ENCODE measurements at regions not wholly inside any gene's neighbourhood (a gene's known extent, or its start where the extent isn't known, plus 50 kb on each side); places are given as distances from the start of the nearest gene placed in this dataset.

- Histone ChIP-seq H4K91ac (ENCODE audit: insufficient read depth, low read depth, low read length) (no peak overlapping the region), H2BK15ac (ENCODE audit: low read depth, low read length) (no peak overlapping the region), H3K23ac (ENCODE audit: low read depth, low read length) (no peak overlapping the region), H4K5ac (ENCODE audit: low read depth, low read length) (no peak overlapping the region), H3K14ac (replicated peaks; ENCODE audit: low read depth, low read length) (no peak overlapping the region), H2AFZ (replicated peaks; ENCODE audit: low read length, poor library complexity) (no peak overlapping the region), H2AK5ac (ENCODE audit: low read depth, low read length) (no peak overlapping the region), H2BK5ac (ENCODE audit: low read depth, low read length, poor library complexity, severe bottlenecking) (no peak overlapping the region), H2BK20ac (ENCODE audit: low read depth, low read length) (no peak overlapping the region), H3K18ac (ENCODE audit: low read depth, low read length) (no peak overlapping the region), H3K4ac (ENCODE audit: low read depth, low read length) (no peak overlapping the region), H4K8ac (ENCODE audit: low read depth in 2 of 2, low read length in 2 of 2) (no peak overlapping the region), H3K9me1 (ENCODE audit: insufficient read depth, low read length) (no peaks in the 10 kb centered on the region), H2AK9ac (replicated peaks; ENCODE audit: low read depth, low read length, poor library complexity) (no peak overlapping the region), H3K27me3 (ENCODE audit: control insufficient read depth, insufficient read depth, low read length) (peaks cover 3% of the 10 kb centered on the region; the same call in 1 of the 2 replicates), H3K9ac (ENCODE audit: low read depth, low read length) (no peak overlapping the region), H3K9me3 (ENCODE audit: control insufficient read depth, insufficient read depth, low read length) (no peaks in the 10 kb centered on the region), H3K4me3 (ENCODE audit: insufficient read depth, low read depth, low read length) (no peak overlapping the region), H3K56ac (ENCODE audit: extremely low read depth, insufficient read depth, low read length) (no peak overlapping the region), H3K27ac (ENCODE audit: insufficient read depth, low read length) (no peak overlapping the region), H3K4me2 (ENCODE audit: low read depth, low read length) (no peak overlapping the region), H3K4me1 (ENCODE audit: control insufficient read depth, insufficient read depth, low read length) (peaks cover 5% of the 10 kb centered on the region; the same call in 1 of the 2 replicates), H2BK120ac (ENCODE audit: low read depth, low read length) (no peak overlapping the region), H4K20me1 (ENCODE audit: insufficient read depth, low read length) (no peaks in the 10 kb centered on the region), H3K36me3 (ENCODE audit: control insufficient read depth, insufficient read depth, low read length) (no peaks in the 10 kb centered on the region), H3K79me1 (ENCODE audit: low read depth in 1 of 2, low read length in 2 of 2) (no peaks in the 10 kb centered on the region)
- in situ Hi-C loops (cut with MboI; ENCODE audit: low sequenced_read_pairs) (no loop called here), intact Hi-C loops (cut with micrococcal nuclease) (no loop called here), dilution Hi-C loops (cut with HindIII; ENCODE audit: low sequenced_read_pairs, unreplicated experiment) (no loop called here)
- ChIA-PET POLR2A (ENCODE audit: unreplicated experiment) (no interaction called here), CTCF (interaction anchor here (1.0 kb wide), 1 partner anchor 8 kb away, joined by 3 read pairs; no protein-coding TSS in a partner anchor)
- no peak for DNase-seq
- no CpG with 5 or more reads among the region's 5 CpGs for WGBS, 2 experiments (ENCODE audit: extremely low coverage in 2 of 2, insufficient read length in 1 of 2)
- ATAC-seq (ENCODE audit: low read depth), result no peak
- TF ChIP-seq FOS (IDR thresholded peaks at IDR 0.05; ENCODE audit: low read depth, low read length) (no peak), RFX5 (IDR thresholded peaks at IDR 0.05; ENCODE audit: low read depth, low read length) (no peak), MXI1 (IDR thresholded peaks at IDR 0.05; ENCODE audit: borderline replicate concordance, low read depth, low read length) (no peak), BHLHE40 (IDR thresholded peaks at IDR 0.05; ENCODE audit: low read depth, low read length) (no peak), ELK1 (IDR thresholded peaks at IDR 0.05; ENCODE audit: borderline replicate concordance, low read depth, low read length) (no peak), NFE2L2 (IDR thresholded peaks at IDR 0.05; ENCODE audit: low read depth, low read length) (no peak), POLR2A (IDR thresholded peaks at IDR 0.05; ENCODE audit: low read depth, low read length) (no peak), CEBPB (IDR thresholded peaks at IDR 0.05; ENCODE audit: low read depth, low read length) (no peak), SMC3 (IDR thresholded peaks at IDR 0.05; ENCODE audit: low read depth, low read length) (no peak), MAZ (IDR thresholded peaks at IDR 0.05; ENCODE audit: borderline replicate concordance, low read depth, low read length) (no peak), CTCF (conservative IDR thresholded peaks at IDR 0.05; ENCODE audit: low read depth, low read length) (no peak), RAD21 (IDR thresholded peaks at IDR 0.05; ENCODE audit: low read length) (no peak), RCOR1 (IDR thresholded peaks at IDR 0.05; ENCODE audit: insufficient replicate concordance, low read length) (no peak), MAFK (IDR thresholded peaks at IDR 0.05; ENCODE audit: low read depth, low read length) (no peak), CHD1 (IDR thresholded peaks at IDR 0.05; ENCODE audit: low read depth, low read length) (no peak), USF2 (IDR thresholded peaks at IDR 0.05; ENCODE audit: low read depth, low read length) (no peak)
- no TSS peak for BruUV-seq (replicated peaks)
Measured at GRCh38 chr9:108003526-108003925, 514.0 kb upstream of the KLF4 start.
